Cardiac fibroblast (primary cell): ENCODE measurements at regions not wholly inside any gene's neighbourhood (a gene's known extent, or its start where the extent isn't known, plus 50 kb on each side); places are given as distances from the start of the nearest gene placed in this dataset.

Experiments used
- DNase-seq, 2 donors: peaks; one replicate each; pipeline versions ENCODE4 v3.0.0 to v3.0.0-alpha.2; 2010; ENCODE audit warnings: low read depth in 2 of 2
- H3K4me3 ChIP-seq, 2 donors: replicated peaks in 1 of 2; 1 replicate in 1 of 2; 2 replicates in 1 of 2; pipeline ENCODE4 v1.5.1; 2011; ENCODE audit warnings: low read depth in 2 of 2, low read length in 2 of 2, mild to moderate bottlenecking in 2 of 2, moderate library complexity in 1 of 2
- CTCF ChIP-seq: IDR thresholded peaks from one replicate; pipeline ENCODE4 v1.5.1; 2011; ENCODE audit warnings: low read depth, mild to moderate bottlenecking, low read length, inconsistent platforms

GRCh38 chr12:131349397-131350127, 361.3 kb upstream of the SFSWAP start:
- no peak overlapping the region for H3K4me3 ChIP-seq
- DNase-seq = no peak
- TF ChIP-seq CTCF = no peak

GRCh38 chr12:131350943-131351318, 360.0 kb upstream of the SFSWAP start:
- DNase-seq = no peak
- H3K4me3 ChIP-seq = no peak overlapping the region
- no peak for TF ChIP-seq CTCF

DNA sequence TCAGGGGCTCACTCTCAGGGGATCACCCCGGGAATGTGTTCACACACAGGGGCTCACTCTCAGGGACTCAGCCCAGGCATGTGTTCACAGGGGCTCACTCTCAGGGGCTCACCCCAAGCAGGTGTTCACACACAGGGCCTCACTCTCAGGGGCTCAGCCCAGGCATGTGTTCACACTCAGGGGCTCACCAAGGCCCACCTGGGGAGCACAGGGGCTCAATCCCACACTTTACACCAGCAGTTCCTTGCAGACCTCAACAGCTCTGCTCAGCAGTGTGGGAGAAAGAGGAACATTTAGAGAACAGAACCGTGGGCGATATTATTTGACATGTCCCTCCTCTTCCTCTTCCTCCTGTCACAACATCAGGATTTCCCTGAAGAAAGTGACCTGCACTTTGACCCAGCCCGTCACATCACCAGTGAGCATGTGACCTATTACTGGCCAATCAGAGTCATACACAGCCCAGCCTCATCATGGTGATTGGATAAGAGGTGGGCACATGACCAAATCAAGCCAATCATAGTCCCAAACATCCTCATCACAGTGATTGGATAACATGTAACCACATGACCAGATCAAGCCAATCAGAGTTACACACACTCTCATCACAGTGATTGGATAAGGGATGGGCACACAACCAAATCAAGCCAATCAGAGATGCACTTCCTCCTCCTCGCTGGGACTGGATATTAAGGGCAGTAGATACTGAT, 359.4 kb upstream of the SFSWAP start:
- H3K4me3 ChIP-seq = no peak overlapping the region
- DNase-seq = no peak
- no peak for TF ChIP-seq CTCF

GRCh38 chr12:131352296-131352900, 358.5 kb upstream of the SFSWAP start:
- no peak for TF ChIP-seq CTCF

DNA sequence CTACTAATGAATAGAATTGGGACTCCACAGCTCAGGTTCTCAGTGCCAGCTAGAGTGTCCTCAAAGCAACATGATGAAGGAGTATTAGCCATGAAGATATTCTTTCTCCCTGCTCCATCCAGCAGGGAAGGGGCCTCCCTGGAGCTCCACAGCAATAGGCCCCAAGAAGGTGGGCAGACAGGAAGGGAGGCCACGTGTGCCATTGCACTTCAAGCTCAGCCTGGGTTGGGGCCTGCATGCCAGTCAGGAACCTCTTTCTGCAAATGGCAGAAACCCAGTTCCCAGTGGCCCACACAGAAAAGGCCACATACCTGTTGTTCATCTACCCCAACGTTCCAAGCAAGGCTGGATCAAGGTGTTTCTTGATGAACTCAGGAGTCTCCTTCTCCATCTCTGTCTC, 357.5 kb upstream of the SFSWAP start:
- no peak for DNase-seq
- TF ChIP-seq CTCF = no peak
- no peak overlapping the region for H3K4me3 ChIP-seq

More at GRCh38 chr12:131352296-131352900, 358.5 kb upstream of the SFSWAP start:
- no peak overlapping the region for H3K4me3 ChIP-seq
- DNase-seq = no peak

DNA sequence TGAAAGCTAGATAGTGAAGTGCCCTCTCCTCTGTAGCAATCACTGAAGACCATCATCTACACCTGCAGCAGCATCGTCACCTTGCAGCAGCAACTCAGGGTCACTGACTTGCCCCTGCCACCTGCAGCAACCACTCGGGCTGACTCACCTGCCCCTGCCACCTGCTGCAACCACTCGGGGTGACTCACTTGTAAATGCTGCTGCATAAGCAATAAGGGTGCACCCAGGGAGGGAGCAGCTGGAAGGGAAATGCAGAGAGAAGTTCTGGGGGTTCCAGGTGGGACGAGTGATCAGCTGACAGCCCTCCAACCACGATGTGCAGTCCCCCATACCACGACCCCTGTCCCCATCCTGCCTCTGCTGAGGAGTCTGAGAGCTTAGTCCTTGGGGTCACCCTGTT, 357.1 kb upstream of the SFSWAP start:
- no peak overlapping the region for H3K4me3 ChIP-seq
- TF ChIP-seq CTCF = no peak

More for the DNA sequence above, 357.1 kb upstream of the SFSWAP start:
- DNase-seq = no peak
